G401.6 (cell line): ENCODE measurements at regions not wholly inside any gene's neighbourhood (a gene's known extent, or its start where the extent isn't known, plus 50 kb on each side); places are given as distances from the start of the nearest gene placed in this dataset.

Source experiments
- FAIRE-seq: peaks from 2 replicates; lab custom pipeline; 2012; peaks lifted over from hg19 to GRCh38; lab: Jason Lieb, UNC

- FAIRE-seq, result no peak
Observed at GRCh38 chr2:575030-575726, 102.0 kb downstream of the TMEM18 start.

- FAIRE-seq, result no peak
Observed at GRCh38 chr2:573805-574392, 103.3 kb downstream of the TMEM18 start.

GRCh38 chr2:573025-573424 lies 104.2 kb downstream of the TMEM18 start:
- no peak for FAIRE-seq

GRCh38 chr2:569681-570080 lies 107.5 kb downstream of the TMEM18 start:
- no peak for FAIRE-seq

GRCh38 chr2:568639-569235 lies 108.5 kb downstream of the TMEM18 start:
- no peak for FAIRE-seq

- no peak for FAIRE-seq
Observed at GRCh38 chr2:567865-568638, 109.2 kb downstream of the TMEM18 start.

GRCh38 chr2:567496-567864 lies 109.7 kb downstream of the TMEM18 start:
- no peak for FAIRE-seq

- FAIRE-seq, result no peak
Observed at GRCh38 chr2:566379-567313, 110.6 kb downstream of the TMEM18 start.

GRCh38 chr2:564471-565181 lies 112.6 kb downstream of the TMEM18 start:
- no peak for FAIRE-seq

GRCh38 chr2:563512-563911 lies 113.7 kb downstream of the TMEM18 start:
- FAIRE-seq, result no peak

- no peak for FAIRE-seq
Observed at GRCh38 chr2:562391-563364, 114.5 kb downstream of the TMEM18 start.

GRCh38 chr2:558879-559278 lies 118.3 kb downstream of the TMEM18 start:
- no peak for FAIRE-seq

- FAIRE-seq, result no peak
Observed at GRCh38 chr2:558302-558642, 118.9 kb downstream of the TMEM18 start.

- no peak for FAIRE-seq
Observed at GRCh38 chr2:557635-558301, 119.4 kb downstream of the TMEM18 start.

GRCh38 chr2:556485-556884 lies 120.7 kb downstream of the TMEM18 start:
- FAIRE-seq, result no peak

- FAIRE-seq, result no peak
Observed at GRCh38 chr2:555164-555922, 121.9 kb downstream of the TMEM18 start.

GRCh38 chr2:554444-554843 lies 122.8 kb downstream of the TMEM18 start:
- FAIRE-seq, result no peak

- no peak for FAIRE-seq
Observed at GRCh38 chr2:552906-553305, 124.3 kb downstream of the TMEM18 start.

GRCh38 chr2:551621-552020 lies 125.6 kb downstream of the TMEM18 start:
- FAIRE-seq, result no peak
